Activated naive CD8-positive, alpha-beta T cell treated with anti-CD3 and anti-CD28 coated beads, Interleukin-2, amount 50 U/mL, for 16 hours (primary cell): ENCODE measurements at regions not wholly inside any gene's neighbourhood (a gene's known extent, or its start where the extent isn't known, plus 50 kb on each side); places are given as distances from the start of the nearest gene placed in this dataset.

Source experiments
- DNase-seq: peaks from one replicate; pipeline ENCODE4 v3.0.0-alpha.2; 2020; ENCODE audit warnings: low read depth, low spot score

DNA sequence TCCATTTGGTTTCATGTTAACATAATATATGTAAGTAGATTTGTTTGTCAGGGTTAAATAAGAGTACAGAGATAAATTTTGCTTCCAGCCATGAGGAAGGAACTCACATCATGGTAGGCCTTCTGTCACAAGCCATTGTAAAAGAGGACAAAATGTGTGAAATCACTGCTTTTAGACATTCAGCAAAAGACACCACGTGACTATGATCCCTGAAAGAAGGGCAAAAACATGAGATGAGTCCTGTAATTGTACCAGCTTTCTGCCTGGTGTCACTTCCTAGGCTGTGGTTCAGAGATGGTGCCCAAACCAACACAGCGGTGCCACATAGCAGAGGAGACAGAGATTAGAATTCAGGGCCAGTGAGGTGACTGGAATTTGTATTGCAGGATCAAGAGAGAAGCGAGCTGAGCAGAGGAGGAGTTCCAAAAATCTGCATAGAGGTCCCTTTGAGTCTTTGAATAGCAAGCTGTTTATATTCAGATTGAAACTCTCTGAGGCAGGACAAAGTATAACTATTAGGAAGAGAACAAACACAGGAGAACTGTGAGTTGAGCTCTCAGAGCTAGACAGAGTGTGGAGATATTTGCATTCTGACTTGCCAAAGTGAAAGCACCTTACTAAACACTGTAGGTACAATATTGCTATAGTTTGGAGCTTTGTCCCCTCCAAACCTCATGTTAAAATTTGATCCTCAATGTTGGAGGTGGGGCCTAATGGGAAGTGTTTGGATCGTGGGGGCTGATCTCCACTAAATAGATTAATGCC is 52.6 kb upstream of the PDE7B start:
- DNase-seq = no peak
